ENCODE measurements at regions not wholly inside any gene's neighbourhood (a gene's known extent, or its start where the extent isn't known, plus 50 kb on each side); places are given as distances from the start of the nearest gene placed in this dataset.

GRCh38 chr13:34207334-34207733 lies 389.4 kb downstream of the RFC3 start:
- H3K4me1 Mint-ChIP-seq, result no peaks in the 10 kb centered on the region
- peaks cover 2 to 24% (median 16%) of the 10 kb centered on the region in 6 donors for H3K9me3 Mint-ChIP-seq
- H3K4me3 Mint-ChIP-seq, result no peak overlapping the region
- no peaks in the 10 kb centered on the region for H3K27me3 Mint-ChIP-seq (ENCODE audit: low read depth in 3 of 3)
- no peak for DNase-seq
- H3K27ac Mint-ChIP-seq, result no peak overlapping the region
- peaks cover 0 to 3% (median 0%) of the 10 kb centered on the region in 3 donors for H3K36me3 Mint-ChIP-seq

- Mint-ChIP-seq H3K27me3 (ENCODE audit: low read depth in 3 of 3) (no peaks in the 10 kb centered on the region), H3K4me1 (no peaks in the 10 kb centered on the region), H3K9me3 (peaks cover 2 to 24% (median 15%) of the 10 kb centered on the region in 6 donors), H3K36me3 (peaks cover 0 to 3% (median 0%) of the 10 kb centered on the region in 3 donors), H3K27ac (no peak overlapping the region), H3K4me3 (no peak overlapping the region)
- no peak for DNase-seq
Observed at GRCh38 chr13:34207872-34208271, 389.9 kb downstream of the RFC3 start.

GRCh38 chr13:34208336-34208735 lies 390.4 kb downstream of the RFC3 start:
- Mint-ChIP-seq H3K36me3 (peaks cover 0 to 3% (median 0%) of the 10 kb centered on the region in 3 donors), H3K27me3 (ENCODE audit: low read depth in 3 of 3) (no peaks in the 10 kb centered on the region), H3K9me3 (peaks cover 2 to 25% (median 17%) of the 10 kb centered on the region in 6 donors), H3K27ac (no peak overlapping the region), H3K4me3 (no peak overlapping the region), H3K4me1 (no peaks in the 10 kb centered on the region)
- no peak for DNase-seq

- Mint-ChIP-seq H3K27me3 (ENCODE audit: low read depth in 3 of 3) (no peaks in the 10 kb centered on the region), H3K9me3 (peaks cover 4 to 25% (median 18%) of the 10 kb centered on the region in 6 donors), H3K36me3 (peaks cover 0 to 3% (median 0%) of the 10 kb centered on the region in 3 donors), H3K4me1 (no peaks in the 10 kb centered on the region), H3K27ac (no peak overlapping the region), H3K4me3 (no peak overlapping the region)
- DNase-seq, result no peak
Observed at GRCh38 chr13:34210341-34210740, 392.4 kb downstream of the RFC3 start.

- H3K4me3 Mint-ChIP-seq, result no peak overlapping the region
- H3K9me3 Mint-ChIP-seq, result peaks cover 0 to 23% (median 9%) of the 10 kb centered on the region in 6 donors
- H3K27ac Mint-ChIP-seq, result no peak overlapping the region
- no peak for DNase-seq
- no peaks in the 10 kb centered on the region for H3K27me3 Mint-ChIP-seq (ENCODE audit: low read depth in 3 of 3)
- no peaks in the 10 kb centered on the region for H3K4me1 Mint-ChIP-seq
- H3K36me3 Mint-ChIP-seq, result no peaks in the 10 kb centered on the region
Observed at GRCh38 chr13:34214686-34215085, 396.7 kb downstream of the RFC3 start.

GRCh38 chr13:34216256-34216655 lies 398.3 kb downstream of the RFC3 start:
- Mint-ChIP-seq H3K36me3 (no peaks in the 10 kb centered on the region), H3K4me1 (no peaks in the 10 kb centered on the region), H3K4me3 (no peak overlapping the region), H3K27ac (no peak overlapping the region), H3K9me3 (peaks cover 0 to 25% (median 7%) of the 10 kb centered on the region in 6 donors), H3K27me3 (ENCODE audit: low read depth in 3 of 3) (no peaks in the 10 kb centered on the region)
- no peak for DNase-seq

GRCh38 chr13:34217343-34218025 lies 399.5 kb downstream of the RFC3 start:
- H3K4me1 Mint-ChIP-seq, result no peaks in the 10 kb centered on the region
- no peak overlapping the region for H3K4me3 Mint-ChIP-seq
- H3K27me3 Mint-ChIP-seq (ENCODE audit: low read depth in 3 of 3), result no peaks in the 10 kb centered on the region
- H3K9me3 Mint-ChIP-seq, result peaks cover 3 to 27% (median 7%) of the 10 kb centered on the region in 6 donors
- H3K27ac Mint-ChIP-seq, result no peak overlapping the region
- no peak for DNase-seq
- no peaks in the 10 kb centered on the region for H3K36me3 Mint-ChIP-seq

GRCh38 chr13:34223984-34224383 lies 406.0 kb downstream of the RFC3 start:
- no peaks in the 10 kb centered on the region for H3K36me3 Mint-ChIP-seq
- no peak overlapping the region for H3K4me3 Mint-ChIP-seq
- H3K4me1 Mint-ChIP-seq, result no peaks in the 10 kb centered on the region
- H3K27me3 Mint-ChIP-seq (ENCODE audit: low read depth in 3 of 3), result no peaks in the 10 kb centered on the region
- DNase-seq, result no peak
- no peak overlapping the region for H3K27ac Mint-ChIP-seq
- peaks cover 3 to 16% (median 9%) of the 10 kb centered on the region in 6 donors for H3K9me3 Mint-ChIP-seq

- H3K4me1 Mint-ChIP-seq, result no peaks in the 10 kb centered on the region
- no peak for DNase-seq
- peaks cover 5 to 16% (median 9%) of the 10 kb centered on the region in 6 donors for H3K9me3 Mint-ChIP-seq
- H3K36me3 Mint-ChIP-seq, result no peaks in the 10 kb centered on the region
- no peak overlapping the region for H3K4me3 Mint-ChIP-seq
- no peak overlapping the region for H3K27ac Mint-ChIP-seq
- no peaks in the 10 kb centered on the region for H3K27me3 Mint-ChIP-seq (ENCODE audit: low read depth in 3 of 3)
Observed at GRCh38 chr13:34224877-34225276, 406.9 kb downstream of the RFC3 start.

- no peaks in the 10 kb centered on the region for H3K4me1 Mint-ChIP-seq
- H3K27me3 Mint-ChIP-seq (ENCODE audit: low read depth in 3 of 3), result peaks cover 0 to 2% (median 0%) of the 10 kb centered on the region in 3 donors
- H3K4me3 Mint-ChIP-seq, result no peak overlapping the region
- peaks cover 8 to 43% (median 17%) of the 10 kb centered on the region in 6 donors for H3K9me3 Mint-ChIP-seq
- no peak for DNase-seq
- H3K27ac Mint-ChIP-seq, result no peak overlapping the region
- no peaks in the 10 kb centered on the region for H3K36me3 Mint-ChIP-seq
Observed at GRCh38 chr13:34230271-34230670, 412.3 kb downstream of the RFC3 start.

- Mint-ChIP-seq H3K36me3 (no peaks in the 10 kb centered on the region), H3K4me3 (no peak overlapping the region), H3K4me1 (no peaks in the 10 kb centered on the region), H3K9me3 (peaks cover 5 to 38% (median 15%) of the 10 kb centered on the region in 6 donors), H3K27ac (no peak overlapping the region), H3K27me3 (ENCODE audit: low read depth in 3 of 3) (peaks cover 0 to 1% (median 0%) of the 10 kb centered on the region in 3 donors)
- DNase-seq, result no peak
Observed at GRCh38 chr13:34241332-34241731, 423.4 kb downstream of the RFC3 start.

GRCh38 chr13:34243403-34243802 lies 425.5 kb downstream of the RFC3 start:
- H3K4me1 Mint-ChIP-seq, result no peaks in the 10 kb centered on the region
- H3K4me3 Mint-ChIP-seq, result no peak overlapping the region
- no peak for DNase-seq
- peaks cover 0 to 1% (median 0%) of the 10 kb centered on the region in 3 donors for H3K27me3 Mint-ChIP-seq (ENCODE audit: low read depth in 3 of 3)
- H3K9me3 Mint-ChIP-seq, result peaks cover 4 to 36% (median 11%) of the 10 kb centered on the region in 6 donors
- H3K36me3 Mint-ChIP-seq, result no peaks in the 10 kb centered on the region
- no peak overlapping the region for H3K27ac Mint-ChIP-seq

- Mint-ChIP-seq H3K36me3 (no peaks in the 10 kb centered on the region), H3K9me3 (peaks cover 0 to 25% (median 9%) of the 10 kb centered on the region in 6 donors), H3K4me3 (no peak overlapping the region), H3K27me3 (ENCODE audit: low read depth in 3 of 3) (peaks cover 0 to 1% (median 0%) of the 10 kb centered on the region in 3 donors), H3K27ac (no peak overlapping the region), H3K4me1 (no peaks in the 10 kb centered on the region)
- DNase-seq, result no peak
Observed at GRCh38 chr13:34246511-34246910, 428.6 kb downstream of the RFC3 start.

GRCh38 chr13:34247596-34247995 lies 429.6 kb downstream of the RFC3 start:
- Mint-ChIP-seq H3K4me3 (no peak overlapping the region), H3K27me3 (ENCODE audit: low read depth in 3 of 3) (peaks cover 0 to 1% (median 0%) of the 10 kb centered on the region in 3 donors), H3K36me3 (no peaks in the 10 kb centered on the region), H3K9me3 (peaks cover 0 to 28% (median 6%) of the 10 kb centered on the region in 6 donors), H3K27ac (no peak overlapping the region), H3K4me1 (no peaks in the 10 kb centered on the region)
- DNase-seq, result no peak

Data from immature natural killer cell (primary cell).